Mucosa of gallbladder (tissue), 1 donor: ENCODE measurements at regions not wholly inside any gene's neighbourhood (a gene's known extent, or its start where the extent isn't known, plus 50 kb on each side); places are given as distances from the start of the nearest gene placed in this dataset.

Source experiments
- DNase-seq: peaks from one replicate; pipeline ENCODE4 v3.0.0-alpha.2; 2020; ENCODE audit warnings: low spot score
- donor health status: DM: no; HTN: no; CAD: no.

GRCh38 chr1:106061586-106062495 is 994.6 kb upstream of the PRMT6 start:
- no peak for DNase-seq

- DNase-seq, result no peak
Observed at GRCh38 chr1:106063510-106063909, 993.0 kb upstream of the PRMT6 start.

- DNase-seq, result no peak
Observed at GRCh38 chr1:106072909-106073600, 983.4 kb upstream of the PRMT6 start.

GRCh38 chr1:106080608-106081325 is 975.7 kb upstream of the PRMT6 start:
- no peak for DNase-seq

- DNase-seq, result no peak
Observed at GRCh38 chr1:106111044-106111443, 945.4 kb upstream of the PRMT6 start.

- no peak for DNase-seq
Observed at GRCh38 chr1:106113851-106114250, 942.6 kb upstream of the PRMT6 start.

GRCh38 chr1:106120789-106121188 is 935.7 kb upstream of the PRMT6 start:
- DNase-seq, result no peak

- no peak for DNase-seq
Observed at GRCh38 chr1:106121728-106122127, 934.7 kb upstream of the PRMT6 start.

- no peak for DNase-seq
Observed at GRCh38 chr1:106134561-106134960, 921.9 kb upstream of the PRMT6 start.

GRCh38 chr1:106173101-106173500 is 883.4 kb upstream of the PRMT6 start:
- no peak for DNase-seq

GRCh38 chr1:106178791-106179190 is 877.7 kb upstream of the PRMT6 start:
- DNase-seq, result no peak

GRCh38 chr1:106181866-106182265 is 874.6 kb upstream of the PRMT6 start:
- DNase-seq, result no peak

GRCh38 chr1:106185089-106185488 is 871.4 kb upstream of the PRMT6 start:
- DNase-seq, result no peak

- no peak for DNase-seq
Observed at GRCh38 chr1:106189780-106190179, 866.7 kb upstream of the PRMT6 start.

- no peak for DNase-seq
Observed at GRCh38 chr1:106194206-106194605, 862.3 kb upstream of the PRMT6 start.

GRCh38 chr1:106200711-106201110 is 855.8 kb upstream of the PRMT6 start:
- no peak for DNase-seq

GRCh38 chr1:106207185-106207584 is 849.3 kb upstream of the PRMT6 start:
- no peak for DNase-seq

- no peak for DNase-seq
Observed at GRCh38 chr1:106217765-106218164, 838.7 kb upstream of the PRMT6 start.

- DNase-seq, result no peak
Observed at GRCh38 chr1:106222403-106222802, 834.1 kb upstream of the PRMT6 start.

GRCh38 chr1:106223213-106223612 is 833.3 kb upstream of the PRMT6 start:
- no peak for DNase-seq

GRCh38 chr1:106224426-106224825 is 832.0 kb upstream of the PRMT6 start:
- DNase-seq, result no peak

- DNase-seq, result no peak
Observed at GRCh38 chr1:106225403-106225802, 831.1 kb upstream of the PRMT6 start.
